Keratinocyte (primary cell): ENCODE measurements at regions not wholly inside any gene's neighbourhood (a gene's known extent, or its start where the extent isn't known, plus 50 kb on each side); places are given as distances from the start of the nearest gene placed in this dataset.

Experiments
- DNase-seq: peaks from one replicate; pipeline ENCODE4 v3.0.0-alpha.2; 2011; ENCODE audit warnings: low read depth, missing footprints, low spot score
- FAIRE-seq: peaks from 2 replicates; lab custom pipeline; 2011; peaks lifted over from hg19 to GRCh38; lab: Jason Lieb, UNC
- H2AFZ ChIP-seq: 2 replicates; pipeline ENCODE4 v1.6.0; 2012; ENCODE audit warnings: low read length, control low read depth, inconsistent platforms; ENCODE audit not compliant: control insufficient read depth
- H3K27ac ChIP-seq: 2 replicates; pipeline ENCODE4 v1.5.1; 2011; ENCODE audit warnings: low read length; ENCODE audit not compliant: control insufficient read depth, insufficient read depth
- H3K27me3 ChIP-seq: 3 replicates; pipeline ENCODE4 v1.6.0; 2011; ENCODE audit warnings: low read length; ENCODE audit not compliant: control insufficient read depth, insufficient read depth; ENCODE audit errors: extremely low read depth
- H3K36me3 ChIP-seq, 2 experiments: 2 replicates in 1 of 2; 3 replicates in 1 of 2; pipeline ENCODE4 v1.5.1; 2011; ENCODE audit warnings: low read length in 2 of 2, mild to moderate bottlenecking in 1 of 2; ENCODE audit not compliant: control insufficient read depth in 2 of 2, insufficient read depth in 2 of 2; ENCODE audit errors: extremely low read depth in 1 of 2
- H3K4me1 ChIP-seq: 3 replicates; pipeline ENCODE4 v1.5.1; 2011; ENCODE audit warnings: low read length; ENCODE audit not compliant: control insufficient read depth, insufficient read depth; ENCODE audit errors: extremely low read depth
- H3K4me2 ChIP-seq: 3 replicates; pipeline ENCODE4 v1.6.0; 2011; ENCODE audit warnings: low read depth, low read length; ENCODE audit not compliant: control insufficient read depth, insufficient read depth; ENCODE audit errors: extremely low read depth
- H3K4me3 ChIP-seq, 3 experiments: fragments of 200-600 bp in 1 of 3; sonication (generic) in 1 of 3; 2 replicates in 2 of 3; 3 replicates in 1 of 3; pipeline ENCODE4 v1.5.1; 2011 to 2016; ENCODE audit warnings: low read length in 3 of 3, mild to moderate bottlenecking in 3 of 3, control low read depth in 2 of 3, inconsistent platforms in 1 of 3, low read depth in 1 of 3, mixed read lengths in 1 of 3, mixed run types in 1 of 3, moderate library complexity in 1 of 3; ENCODE audit not compliant: control insufficient read depth in 2 of 3, insufficient read depth in 2 of 3; ENCODE audit errors: extremely low read depth in 1 of 3
- H3K79me2 ChIP-seq: 2 replicates; pipeline ENCODE4 v1.6.0; 2012; ENCODE audit warnings: low read length; ENCODE audit not compliant: control insufficient read depth, insufficient read depth
- H3K9ac ChIP-seq: 3 replicates; pipeline ENCODE4 v1.6.0; 2011; ENCODE audit warnings: low read length; ENCODE audit not compliant: control insufficient read depth, insufficient read depth; ENCODE audit errors: extremely low read depth
- H3K9me1 ChIP-seq: 3 replicates; pipeline ENCODE4 v1.6.0; 2011; ENCODE audit warnings: low read length; ENCODE audit not compliant: control insufficient read depth, insufficient read depth; ENCODE audit errors: extremely low read depth
- H3K9me3 ChIP-seq: 2 replicates; pipeline ENCODE4 v1.5.1; 2012; ENCODE audit warnings: low read depth, low read length; ENCODE audit not compliant: control insufficient read depth
- H4K20me1 ChIP-seq: 3 replicates; pipeline ENCODE4 v1.6.0; 2011; ENCODE audit warnings: low read length; ENCODE audit not compliant: control insufficient read depth, insufficient read depth; ENCODE audit errors: extremely low read depth
- EZH2 ChIP-seq: IDR thresholded peaks from one replicate; pipeline ENCODE4 v1.6.1; 2012; ENCODE audit warnings: inconsistent platforms, mild to moderate bottlenecking, low read length, moderate library complexity
- dilution Hi-C: fragments of 300-500 bp; cut with MboI; formaldehyde crosslinking; loops from one replicate; pipeline ENCODE4 v1.7.0; 2020; ENCODE audit warnings: low sequenced_read_pairs; ENCODE audit not compliant: extremely low pct_ligation_motif_present
- TF ChIP-seq, protein P1 (sequence below), 3 experiments: IDR thresholded peaks in 1 of 3; conservative IDR thresholded peaks in 1 of 3; optimal IDR thresholded peaks in 1 of 3; 2 replicates in 2 of 3; 3 replicates in 1 of 3; pipeline versions ENCODE3 to v1.5.1; 2011; ENCODE audit warnings: low read length in 3 of 3, mild to moderate bottlenecking in 3 of 3, moderate library complexity in 2 of 3, control low read depth in 1 of 3, inconsistent platforms in 1 of 3; ENCODE audit not compliant: insufficient read depth in 2 of 3; ENCODE audit errors: extremely low read depth in 1 of 3

- H3K79me2 ChIP-seq, result no peaks in the 10 kb centered on the region
- no peaks in the 10 kb centered on the region for H3K4me1 ChIP-seq
- no peaks in the 10 kb centered on the region for H3K36me3 ChIP-seq
- FAIRE-seq (no peak), DNase-seq (no peak)
- no peak overlapping the region for H3K4me2 ChIP-seq
- H3K9me1 ChIP-seq, result no peaks in the 10 kb centered on the region
- H3K9ac ChIP-seq, result no peak overlapping the region
- peaks cover 2% of the 10 kb centered on the region for H3K9me3 ChIP-seq
- H3K27ac ChIP-seq, result no peak overlapping the region
- no peaks in the 10 kb centered on the region for H4K20me1 ChIP-seq
- H2AFZ ChIP-seq, result no peak overlapping the region
- no peak overlapping the region for H3K4me3 ChIP-seq
- H3K27me3 ChIP-seq, result no peaks in the 10 kb centered on the region
- dilution Hi-C loops, result no loop called here
- no peak for TF ChIP-seq EZH2
- TF ChIP-seq, protein P1, sequence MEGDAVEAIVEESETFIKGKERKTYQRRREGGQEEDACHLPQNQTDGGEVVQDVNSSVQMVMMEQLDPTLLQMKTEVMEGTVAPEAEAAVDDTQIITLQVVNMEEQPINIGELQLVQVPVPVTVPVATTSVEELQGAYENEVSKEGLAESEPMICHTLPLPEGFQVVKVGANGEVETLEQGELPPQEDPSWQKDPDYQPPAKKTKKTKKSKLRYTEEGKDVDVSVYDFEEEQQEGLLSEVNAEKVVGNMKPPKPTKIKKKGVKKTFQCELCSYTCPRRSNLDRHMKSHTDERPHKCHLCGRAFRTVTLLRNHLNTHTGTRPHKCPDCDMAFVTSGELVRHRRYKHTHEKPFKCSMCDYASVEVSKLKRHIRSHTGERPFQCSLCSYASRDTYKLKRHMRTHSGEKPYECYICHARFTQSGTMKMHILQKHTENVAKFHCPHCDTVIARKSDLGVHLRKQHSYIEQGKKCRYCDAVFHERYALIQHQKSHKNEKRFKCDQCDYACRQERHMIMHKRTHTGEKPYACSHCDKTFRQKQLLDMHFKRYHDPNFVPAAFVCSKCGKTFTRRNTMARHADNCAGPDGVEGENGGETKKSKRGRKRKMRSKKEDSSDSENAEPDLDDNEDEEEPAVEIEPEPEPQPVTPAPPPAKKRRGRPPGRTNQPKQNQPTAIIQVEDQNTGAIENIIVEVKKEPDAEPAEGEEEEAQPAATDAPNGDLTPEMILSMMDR (optimal IDR thresholded peaks at IDR 0.05 in 1 of 3, IDR thresholded peaks at IDR 0.05 in 1 of 3, conservative IDR thresholded peaks at IDR 0.05 in 1 of 3; ENCODE audit: extremely low read depth in 1 of 3, insufficient read depth in 2 of 3, low read length in 3 of 3), result no peak
Measured at GRCh38 chr19:29154163-29154562, 58.8 kb downstream of the UQCRFS1 start.

DNA sequence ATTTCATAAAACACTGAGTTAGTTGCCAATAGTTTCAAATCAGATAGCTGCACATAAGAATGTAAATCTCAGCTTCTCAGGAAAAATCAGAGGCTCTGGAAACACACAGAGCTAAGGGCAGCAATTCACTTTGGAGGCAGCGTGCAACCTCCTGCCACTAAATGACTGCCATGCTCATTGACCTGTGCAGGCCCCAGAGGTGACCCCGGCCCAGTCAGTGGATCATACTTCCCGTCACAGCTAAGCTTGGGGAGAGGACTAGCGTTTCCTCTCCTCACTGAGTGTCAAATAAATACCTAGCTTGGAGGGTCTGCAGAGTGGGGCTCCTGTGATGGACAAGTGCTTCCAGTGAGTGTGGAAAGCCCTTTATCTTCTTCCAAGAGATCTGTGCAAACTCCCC lies 67.2 kb downstream of the UQCRFS1 start:
- Histone ChIP-seq H3K27ac (no peak overlapping the region), H3K36me3 (no peaks in the 10 kb centered on the region), H3K9ac (no peak overlapping the region), H3K4me2 (no peak overlapping the region), H2AFZ (no peak overlapping the region), H3K79me2 (no peaks in the 10 kb centered on the region), H4K20me1 (no peaks in the 10 kb centered on the region), H3K9me1 (no peaks in the 10 kb centered on the region), H3K9me3 (peaks cover 3% of the 10 kb centered on the region), H3K27me3 (no peaks in the 10 kb centered on the region), H3K4me3 (no peak overlapping the region), H3K4me1 (no peaks in the 10 kb centered on the region)
- dilution Hi-C loops, result no loop called here
- no peak for DNase-seq
- no peak for TF ChIP-seq EZH2
- TF ChIP-seq, protein P1 (optimal IDR thresholded peaks at IDR 0.05 in 1 of 3, IDR thresholded peaks at IDR 0.05 in 1 of 3, conservative IDR thresholded peaks at IDR 0.05 in 1 of 3; ENCODE audit: extremely low read depth in 1 of 3, insufficient read depth in 2 of 3, low read length in 3 of 3), result no peak
- no peak for FAIRE-seq
